ENCODE measurements at regions not wholly inside any gene's neighbourhood (a gene's known extent, or its start where the extent isn't known, plus 50 kb on each side); places are given as distances from the start of the nearest gene placed in this dataset.

GRCh38 chr5:157912621-157913325, 53.8 kb upstream of the CLINT1 start:
- DNase-seq (ENCODE audit: low read depth): no peak

DNA sequence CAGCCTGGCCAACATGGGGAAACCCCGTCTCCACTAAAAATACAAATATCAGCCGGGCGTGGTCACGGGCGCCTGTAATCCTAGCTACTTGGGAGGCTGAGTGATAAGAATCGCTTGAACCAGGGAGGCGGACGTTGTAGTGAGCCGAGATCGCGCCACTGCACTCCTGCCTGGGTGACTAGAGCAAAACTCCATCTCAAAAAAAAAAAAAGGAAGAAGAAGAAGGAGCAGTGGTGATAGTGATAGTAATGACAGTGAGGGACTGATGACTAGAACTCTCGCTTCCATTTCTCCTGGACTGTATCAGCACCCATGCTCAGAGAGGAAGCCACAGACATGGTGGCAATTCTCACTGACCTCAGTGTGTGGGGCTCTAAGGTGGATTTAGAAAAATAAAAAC, 52.6 kb upstream of the CLINT1 start:
- DNase-seq (ENCODE audit: low read depth): no peak

Data from CMK (cell line).